PC-3 (cell line): ENCODE measurements at regions not wholly inside any gene's neighbourhood (a gene's known extent, or its start where the extent isn't known, plus 50 kb on each side); places are given as distances from the start of the nearest gene placed in this dataset.

Source experiments
- ATAC-seq: fragments of 200-7000 bp; cut with Tn5 transposase; 2 replicates; pipeline ENCODE4 v1.9.1; 2020; ENCODE audit warnings: mild to moderate bottlenecking, moderate library complexity
- BruUV-seq: library from RNA; stranded (reverse); fragments of 400-500 nt; replicated peaks from 2 replicates; lab custom pipeline; 2021; lab: Mats Ljungman, UMichigan
- CTCF ChIA-PET: fragments of 300-600 bp; sonication (Branson Sonifier 250); formaldehyde crosslinking; loops from one replicate; lab custom pipeline; 2022; ENCODE audit warnings: antibody characterized with exemption; lab: Charles Lee
- POLR2A ChIA-PET: fragments of 300-600 bp; sonication (Branson Sonifier 250); formaldehyde crosslinking; loops from one replicate; lab custom pipeline; 2022; ENCODE audit warnings: antibody characterized with exemption; ENCODE audit not compliant: unreplicated experiment; lab: Charles Lee
- DNase-seq: peaks from one replicate; pipeline ENCODE4 v3.0.0-alpha.2; 2015
- H2AFZ ChIP-seq: fragments of 300-600 bp; sonication (generic); 2 replicates; pipeline ENCODE4 v1.6.0; 2016; ENCODE audit warnings: antibody characterized with exemption, low read length
- H3F3A ChIP-seq: fragments of 300-600 bp; sonication (generic); one replicate; pipeline ENCODE4 v1.6.0; 2017; ENCODE audit warnings: antibody characterized with exemption, low read length, control low read depth, mild to moderate bottlenecking; ENCODE audit not compliant: unreplicated experiment
- H3K27ac ChIP-seq: fragments of 300-600 bp; sonication (generic); 2 replicates; pipeline ENCODE4 v1.5.1; 2016; ENCODE audit warnings: mild to moderate bottlenecking, low read length
- H3K27me3 ChIP-seq: fragments of 300-600 bp; sonication (generic); 2 replicates; pipeline ENCODE4 v1.6.1; 2016; ENCODE audit warnings: low read length, mixed read lengths
- H3K36me3 ChIP-seq: fragments of 300-600 bp; sonication (generic); 2 replicates; pipeline ENCODE4 v1.6.1; 2016; ENCODE audit warnings: low read depth, mixed run types, low read length, mixed read lengths
- H3K4me1 ChIP-seq: fragments of 300-600 bp; sonication (generic); 2 replicates; pipeline ENCODE4 v1.5.1; 2016; ENCODE audit warnings: low read length; ENCODE audit not compliant: insufficient read depth
- H3K4me2 ChIP-seq: fragments of 300-600 bp; sonication (generic); 2 replicates; pipeline ENCODE4 v1.6.0; 2016; ENCODE audit warnings: low read length
- H3K4me3 ChIP-seq: fragments of 300-600 bp; sonication (generic); 2 replicates; pipeline ENCODE4 v1.5.1; 2016; ENCODE audit warnings: mild to moderate bottlenecking, low read length, mixed read lengths
- H3K79me2 ChIP-seq: fragments of 300-600 bp; sonication (generic); 2 replicates; pipeline ENCODE4 v1.6.1; 2017; ENCODE audit warnings: low read length, mixed read lengths
- H3K9ac ChIP-seq: fragments of 300-600 bp; sonication (generic); 2 replicates; pipeline ENCODE4 v1.6.0; 2016; ENCODE audit warnings: mild to moderate bottlenecking, low read length
- H3K9me2 ChIP-seq: fragments of 300-600 bp; sonication (generic); replicated peaks from 2 replicates; pipeline ENCODE4 v1.6.1; 2016; ENCODE audit warnings: mixed run types, low read length, mixed read lengths
- H3K9me3 ChIP-seq: fragments of 300-600 bp; sonication (generic); 2 replicates; pipeline ENCODE4 v1.6.1; 2016; ENCODE audit warnings: low read length, mixed read lengths
- H4K20me1 ChIP-seq: fragments of 300-600 bp; sonication (generic); 2 replicates; pipeline ENCODE4 v1.6.1; 2016; ENCODE audit warnings: low read length, mixed read lengths
- CTCF ChIP-seq: fragments of 300-600 bp; sonication (generic); conservative IDR thresholded peaks from 2 replicates; pipeline ENCODE4 v1.5.1; 2017; ENCODE audit warnings: antibody characterized with exemption, low read depth, mild to moderate bottlenecking, low read length
- EZH2 ChIP-seq: fragments of 300-600 bp; sonication (generic); IDR thresholded peaks from one replicate; pipeline ENCODE4 v1.6.1; 2017; ENCODE audit warnings: antibody characterized with exemption, mild to moderate bottlenecking, low read length; ENCODE audit not compliant: unreplicated experiment
- EZH2phosphoT487 ChIP-seq: fragments of 300-600 bp; sonication (generic); IDR thresholded peaks from 2 replicates; pipeline ENCODE4 v1.6.1; 2018; ENCODE audit warnings: mild to moderate bottlenecking, antibody characterized with exemption, low read length, borderline replicate concordance
- intact Hi-C: fragments of 100-400 bp; cut with micrococcal nuclease; formaldehyde crosslinking; loops from 2 replicates; pipeline ENCODE4 v1.9.0; 2023

- intact Hi-C loops, result no loop called here
Observed at GRCh38 chr12:77239617-77240016, 174.2 kb upstream of the E2F7 start.

DNA sequence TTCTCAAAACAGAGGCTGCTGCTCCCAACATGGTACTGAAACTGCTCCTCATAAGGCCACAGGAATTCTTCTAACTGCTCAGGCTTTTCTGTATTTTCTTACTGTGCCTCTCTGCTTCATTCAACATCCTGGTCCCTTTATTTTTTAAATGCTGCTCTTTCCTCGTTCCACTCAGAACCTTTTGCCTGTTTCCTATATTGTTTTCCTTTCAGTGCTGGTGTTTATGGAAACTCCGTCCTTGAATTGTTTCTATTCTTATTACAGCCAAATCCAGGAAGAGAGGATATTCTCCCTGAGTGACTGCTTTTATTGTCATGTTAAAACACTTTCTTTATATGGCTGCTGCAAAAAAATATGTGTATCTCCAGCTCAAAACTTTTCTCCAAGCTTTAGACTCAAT is 173.0 kb upstream of the E2F7 start:
- ATAC-seq (no peak), DNase-seq (no peak)
- Histone ChIP-seq H3K27me3 (peaks cover 8% of the 10 kb centered on the region; the same call in 1 of the 2 replicates), H3F3A (no peaks in the 10 kb centered on the region), H3K27ac (no peak overlapping the region), H2AFZ (no peak overlapping the region), H3K9me3 (no peaks in the 10 kb centered on the region), H3K4me1 (no peaks in the 10 kb centered on the region), H3K9ac (no peak overlapping the region), H3K79me2 (no peaks in the 10 kb centered on the region), H3K4me3 (no peak overlapping the region), H3K36me3 (no peaks in the 10 kb centered on the region), H4K20me1 (no peaks in the 10 kb centered on the region), H3K4me2 (no peak overlapping the region), H3K9me2 (no peaks in the 10 kb centered on the region)
- intact Hi-C loops, result no loop called here
- no TSS peak for BruUV-seq
- POLR2A ChIA-PET, result no interaction called here
- TF ChIP-seq CTCF (no peak), EZH2phosphoT487 (no peak), EZH2 (no peak)
- CTCF ChIA-PET, result no interaction called here

More at GRCh38 chr12:77239617-77240016, 174.2 kb upstream of the E2F7 start:
- CTCF ChIA-PET, result no interaction called here
- no peak overlapping the region for H3K4me2 ChIP-seq
- H4K20me1 ChIP-seq, result no peaks in the 10 kb centered on the region
- no peak for ATAC-seq
- H3K27ac ChIP-seq, result no peak overlapping the region
- H3K27me3 ChIP-seq, result 0 out of 2 replicates have a peak, but pooled peaks cover 5% of the 10 kb centered on the region
- no peaks in the 10 kb centered on the region for H3K4me1 ChIP-seq
- BruUV-seq, result no TSS peak
- no peak overlapping the region for H3K4me3 ChIP-seq
- DNase-seq, result no peak
- no peaks in the 10 kb centered on the region for H3K9me2 ChIP-seq
- POLR2A ChIA-PET, result no interaction called here
- no peaks in the 10 kb centered on the region for H3K79me2 ChIP-seq
- no peak overlapping the region for H3K9ac ChIP-seq
- H3K36me3 ChIP-seq, result no peaks in the 10 kb centered on the region
- TF ChIP-seq CTCF, result no peak
- no peak for TF ChIP-seq EZH2phosphoT487
- TF ChIP-seq EZH2, result no peak
- no peaks in the 10 kb centered on the region for H3K9me3 ChIP-seq
- no peak overlapping the region for H2AFZ ChIP-seq
- H3F3A ChIP-seq, result no peaks in the 10 kb centered on the region

GRCh38 chr12:77237896-77238295 is 172.5 kb upstream of the E2F7 start:
- Histone ChIP-seq H3K4me2 (no peak overlapping the region), H3F3A (no peaks in the 10 kb centered on the region), H3K27ac (no peak overlapping the region), H3K9me3 (no peaks in the 10 kb centered on the region), H4K20me1 (no peaks in the 10 kb centered on the region), H3K36me3 (no peaks in the 10 kb centered on the region), H3K9ac (no peak overlapping the region), H3K79me2 (no peaks in the 10 kb centered on the region), H3K4me3 (no peak overlapping the region), H3K4me1 (no peaks in the 10 kb centered on the region), H3K9me2 (no peaks in the 10 kb centered on the region), H3K27me3 (peaks cover 11% of the 10 kb centered on the region; the same call in 1 of the 2 replicates), H2AFZ (no peak overlapping the region)
- ChIA-PET CTCF (no interaction called here), POLR2A (no interaction called here)
- BruUV-seq, result no TSS peak
- intact Hi-C loops, result no loop called here
- TF ChIP-seq CTCF (no peak), EZH2phosphoT487 (no peak), EZH2 (no peak)
- ATAC-seq (no peak), DNase-seq (no peak)
